ENCODE measurements at regions not wholly inside any gene's neighbourhood (a gene's known extent, or its start where the extent isn't known, plus 50 kb on each side); places are given as distances from the start of the nearest gene placed in this dataset.

DNA sequence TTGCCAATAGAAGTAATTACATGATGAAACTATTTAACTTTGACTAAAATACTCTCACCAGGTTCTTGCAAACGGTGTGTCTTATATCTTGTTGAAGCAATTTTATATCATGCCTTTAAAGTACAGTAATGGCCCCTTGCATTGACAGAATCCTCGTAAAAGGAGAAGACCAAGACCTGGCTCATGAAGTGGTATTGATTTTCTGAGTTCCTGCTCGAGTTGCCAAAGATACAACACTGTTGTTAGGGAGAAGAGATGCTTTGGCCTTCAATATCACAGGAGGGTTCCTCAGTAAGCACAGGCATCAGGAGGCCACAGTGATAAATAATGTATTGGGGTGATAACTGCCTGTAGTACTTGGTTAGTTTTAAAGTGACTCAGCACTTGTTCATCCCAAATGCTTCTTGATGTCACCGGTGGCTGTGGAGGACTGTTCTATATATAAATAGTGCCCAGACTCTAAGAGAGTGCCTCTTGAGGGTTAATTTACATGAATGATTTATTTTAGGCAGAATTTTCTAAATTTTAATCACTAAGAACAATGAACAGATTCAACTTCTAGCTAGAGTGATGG, 571.7 kb upstream of the FANCL start:
- CTCF ChIA-PET: no interaction called here
- H3K9me3 ChIP-seq (ENCODE audit: control insufficient read depth, insufficient read depth, low read depth, low read length): no peaks in the 10 kb centered on the region
- in situ Hi-C loops (cut with HindIII; ENCODE audit: low pct_unique_long_range_greater_than_20kb, low sequenced_read_pairs) (no loop called here), intact Hi-C loops (cut with micrococcal nuclease; ENCODE audit: unreplicated experiment) (no loop called here)
- no peak for ATAC-seq
- TF ChIP-seq SIN3A (IDR thresholded peaks at IDR 0.05; ENCODE audit: borderline replicate concordance, insufficient read depth, low read depth, low read length) (no peak), POLR2AphosphoS5 (IDR thresholded peaks at IDR 0.05; ENCODE audit: low read depth, low read length) (no peak), TCF7L2 (IDR thresholded peaks at IDR 0.05; ENCODE audit: low read depth, low read length) (no peak)
- TF ChIP-seq, protein P1, sequence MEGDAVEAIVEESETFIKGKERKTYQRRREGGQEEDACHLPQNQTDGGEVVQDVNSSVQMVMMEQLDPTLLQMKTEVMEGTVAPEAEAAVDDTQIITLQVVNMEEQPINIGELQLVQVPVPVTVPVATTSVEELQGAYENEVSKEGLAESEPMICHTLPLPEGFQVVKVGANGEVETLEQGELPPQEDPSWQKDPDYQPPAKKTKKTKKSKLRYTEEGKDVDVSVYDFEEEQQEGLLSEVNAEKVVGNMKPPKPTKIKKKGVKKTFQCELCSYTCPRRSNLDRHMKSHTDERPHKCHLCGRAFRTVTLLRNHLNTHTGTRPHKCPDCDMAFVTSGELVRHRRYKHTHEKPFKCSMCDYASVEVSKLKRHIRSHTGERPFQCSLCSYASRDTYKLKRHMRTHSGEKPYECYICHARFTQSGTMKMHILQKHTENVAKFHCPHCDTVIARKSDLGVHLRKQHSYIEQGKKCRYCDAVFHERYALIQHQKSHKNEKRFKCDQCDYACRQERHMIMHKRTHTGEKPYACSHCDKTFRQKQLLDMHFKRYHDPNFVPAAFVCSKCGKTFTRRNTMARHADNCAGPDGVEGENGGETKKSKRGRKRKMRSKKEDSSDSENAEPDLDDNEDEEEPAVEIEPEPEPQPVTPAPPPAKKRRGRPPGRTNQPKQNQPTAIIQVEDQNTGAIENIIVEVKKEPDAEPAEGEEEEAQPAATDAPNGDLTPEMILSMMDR (IDR thresholded peaks at IDR 0.05): no peak
- TF ChIP-seq, protein P2, sequence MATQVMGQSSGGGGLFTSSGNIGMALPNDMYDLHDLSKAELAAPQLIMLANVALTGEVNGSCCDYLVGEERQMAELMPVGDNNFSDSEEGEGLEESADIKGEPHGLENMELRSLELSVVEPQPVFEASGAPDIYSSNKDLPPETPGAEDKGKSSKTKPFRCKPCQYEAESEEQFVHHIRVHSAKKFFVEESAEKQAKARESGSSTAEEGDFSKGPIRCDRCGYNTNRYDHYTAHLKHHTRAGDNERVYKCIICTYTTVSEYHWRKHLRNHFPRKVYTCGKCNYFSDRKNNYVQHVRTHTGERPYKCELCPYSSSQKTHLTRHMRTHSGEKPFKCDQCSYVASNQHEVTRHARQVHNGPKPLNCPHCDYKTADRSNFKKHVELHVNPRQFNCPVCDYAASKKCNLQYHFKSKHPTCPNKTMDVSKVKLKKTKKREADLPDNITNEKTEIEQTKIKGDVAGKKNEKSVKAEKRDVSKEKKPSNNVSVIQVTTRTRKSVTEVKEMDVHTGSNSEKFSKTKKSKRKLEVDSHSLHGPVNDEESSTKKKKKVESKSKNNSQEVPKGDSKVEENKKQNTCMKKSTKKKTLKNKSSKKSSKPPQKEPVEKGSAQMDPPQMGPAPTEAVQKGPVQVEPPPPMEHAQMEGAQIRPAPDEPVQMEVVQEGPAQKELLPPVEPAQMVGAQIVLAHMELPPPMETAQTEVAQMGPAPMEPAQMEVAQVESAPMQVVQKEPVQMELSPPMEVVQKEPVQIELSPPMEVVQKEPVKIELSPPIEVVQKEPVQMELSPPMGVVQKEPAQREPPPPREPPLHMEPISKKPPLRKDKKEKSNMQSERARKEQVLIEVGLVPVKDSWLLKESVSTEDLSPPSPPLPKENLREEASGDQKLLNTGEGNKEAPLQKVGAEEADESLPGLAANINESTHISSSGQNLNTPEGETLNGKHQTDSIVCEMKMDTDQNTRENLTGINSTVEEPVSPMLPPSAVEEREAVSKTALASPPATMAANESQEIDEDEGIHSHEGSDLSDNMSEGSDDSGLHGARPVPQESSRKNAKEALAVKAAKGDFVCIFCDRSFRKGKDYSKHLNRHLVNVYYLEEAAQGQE (IDR thresholded peaks at IDR 0.05; ENCODE audit: insufficient read depth in 1 of 2, low read depth in 2 of 2, low read length in 1 of 2): no peak
- no peak for DNase-seq (ENCODE audit: low read depth, low spot score)
- H3K27me3 ChIP-seq (ENCODE audit: control insufficient read depth, insufficient read depth, low read length): no peaks in the 10 kb centered on the region
- no peaks in the 10 kb centered on the region for H3K36me3 ChIP-seq (ENCODE audit: control insufficient read depth, insufficient read depth, low read length)
- no peak overlapping the region for H3K4me3 ChIP-seq (ENCODE audit: low read depth in 2 of 2, low read length in 2 of 2)
- POLR2A ChIA-PET: no interaction called here
- no TSS peak for BruUV-seq (replicated peaks)
- H3K4me1 ChIP-seq (ENCODE audit: control insufficient read depth, insufficient read depth, low read length): no peaks in the 10 kb centered on the region
- no peak overlapping the region for H3K27ac ChIP-seq (ENCODE audit: low read length)

DNA sequence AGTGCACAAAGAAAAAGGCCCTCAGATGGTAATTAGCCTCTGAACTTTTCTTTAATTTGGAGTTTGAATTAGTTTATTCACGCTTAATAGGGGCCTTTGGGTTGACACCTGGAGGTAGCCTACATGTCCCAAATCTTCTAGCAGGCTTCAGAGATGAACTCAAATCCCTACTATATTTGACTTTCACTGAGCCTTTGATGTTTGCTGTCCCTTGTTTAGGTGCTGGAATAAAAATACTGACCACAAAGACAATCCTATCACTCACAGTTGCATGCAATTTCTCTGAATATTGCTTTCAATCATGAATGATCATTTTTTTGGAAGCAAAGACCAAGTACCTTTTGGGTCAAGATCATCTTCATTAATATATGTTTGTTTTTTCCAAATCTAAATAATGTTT, 564.0 kb upstream of the FANCL start:
- Histone ChIP-seq H3K27ac (ENCODE audit: low read length) (no peak overlapping the region), H3K4me3 (ENCODE audit: low read depth in 2 of 2, low read length in 2 of 2) (no peak overlapping the region), H3K36me3 (ENCODE audit: control insufficient read depth, insufficient read depth, low read length) (no peaks in the 10 kb centered on the region), H3K27me3 (ENCODE audit: control insufficient read depth, insufficient read depth, low read length) (no peaks in the 10 kb centered on the region), H3K4me1 (ENCODE audit: control insufficient read depth, insufficient read depth, low read length) (no peaks in the 10 kb centered on the region), H3K9me3 (ENCODE audit: control insufficient read depth, insufficient read depth, low read depth, low read length) (no peaks in the 10 kb centered on the region)
- in situ Hi-C loops (cut with HindIII; ENCODE audit: low pct_unique_long_range_greater_than_20kb, low sequenced_read_pairs) (no loop called here), intact Hi-C loops (cut with micrococcal nuclease; ENCODE audit: unreplicated experiment) (no loop called here)
- DNase-seq (ENCODE audit: low read depth, low spot score) (no peak), ATAC-seq (no peak)
- CTCF ChIA-PET: no interaction called here
- no TSS peak for BruUV-seq (replicated peaks)
- 0 out of 2 replicates have a peak, but pooled peaks have one; percentile 46 for TF ChIP-seq TCF7L2 (IDR thresholded peaks at IDR 0.05; ENCODE audit: low read depth, low read length)
- no peak for TF ChIP-seq POLR2AphosphoS5 (IDR thresholded peaks at IDR 0.05; ENCODE audit: low read depth, low read length)
- TF ChIP-seq, protein P2 (IDR thresholded peaks at IDR 0.05; ENCODE audit: insufficient read depth in 1 of 2, low read depth in 2 of 2, low read length in 1 of 2): peak in 1 of 2 experiments; percentile 24; a peak in 1 of 4 replicates
- POLR2A ChIA-PET: no interaction called here
